WTC11 (cell line): ENCODE measurements at regions not wholly inside any gene's neighbourhood (a gene's known extent, or its start where the extent isn't known, plus 50 kb on each side); places are given as distances from the start of the nearest gene placed in this dataset.

ENCODE experiments used
- CBFB ChIP-seq: sonication (generic); formaldehyde crosslinking; IDR thresholded peaks from 2 replicates; pipeline ENCODE4 v1.8.1; 2022; ENCODE audit warnings: mild to moderate bottlenecking, low read depth, missing genetic modification reagents
- GRHL2 ChIP-seq: fragments of 250-450 bp; sonication (Bioruptor Pico); IDR thresholded peaks from 2 replicates; pipeline ENCODE4 v1.8.0; 2022; ENCODE audit warnings: mild to moderate bottlenecking, moderate library complexity; ENCODE audit not compliant: insufficient replicate concordance, severe bottlenecking
- MYBL2 ChIP-seq: sonication (generic); formaldehyde crosslinking; IDR thresholded peaks from 2 replicates; pipeline ENCODE4 v1.8.1; 2023; ENCODE audit warnings: mild to moderate bottlenecking, moderate library complexity, missing genetic modification reagents
- NFYB ChIP-seq: sonication (generic); formaldehyde crosslinking; conservative IDR thresholded peaks from 2 replicates; pipeline ENCODE4 v1.8.0; 2022; ENCODE audit warnings: low read depth, missing genetic modification reagents
- NR2C2 ChIP-seq: sonication (generic); formaldehyde crosslinking; IDR thresholded peaks from 2 replicates; pipeline ENCODE4 v1.8.0; 2022; ENCODE audit warnings: mild to moderate bottlenecking, missing genetic modification reagents
- RELA ChIP-seq: sonication (generic); formaldehyde crosslinking; IDR thresholded peaks from 2 replicates; pipeline ENCODE4 v1.8.1; 2022; ENCODE audit warnings: missing genetic modification reagents, mild to moderate bottlenecking, borderline replicate concordance
- ZBTB21 ChIP-seq: sonication (generic); formaldehyde crosslinking; IDR thresholded peaks from 2 replicates; pipeline ENCODE4 v1.8.1; 2023; ENCODE audit warnings: mild to moderate bottlenecking, missing genetic modification reagents, borderline replicate concordance
- TF ChIP-seq, protein P1 (sequence below): sonication (generic); formaldehyde crosslinking; IDR thresholded peaks from 2 replicates; pipeline ENCODE4 v1.8.0; 2022; ENCODE audit warnings: mild to moderate bottlenecking, missing genetic modification reagents
- TF ChIP-seq, protein P2 (sequence below): sonication (generic); formaldehyde crosslinking; IDR thresholded peaks from 2 replicates; pipeline ENCODE4 v1.8.0; 2022; ENCODE audit warnings: missing genetic modification reagents
- TF ChIP-seq, protein P3 (sequence below): sonication (generic); formaldehyde crosslinking; IDR thresholded peaks from 2 replicates; pipeline ENCODE4 v1.8.1; 2023; ENCODE audit warnings: mild to moderate bottlenecking, moderate library complexity, missing genetic modification reagents
- TF ChIP-seq, protein P4 (sequence below): fragments of 200-600 bp; IDR thresholded peaks from 2 replicates; pipeline ENCODE4 v1.8.0; 2022; ENCODE audit warnings: antibody characterized with exemption
- TF ChIP-seq, protein P5 (sequence below): sonication (generic); formaldehyde crosslinking; IDR thresholded peaks from 2 replicates; pipeline ENCODE4 v1.8.0; 2023; ENCODE audit warnings: missing genetic modification reagents

DNA sequence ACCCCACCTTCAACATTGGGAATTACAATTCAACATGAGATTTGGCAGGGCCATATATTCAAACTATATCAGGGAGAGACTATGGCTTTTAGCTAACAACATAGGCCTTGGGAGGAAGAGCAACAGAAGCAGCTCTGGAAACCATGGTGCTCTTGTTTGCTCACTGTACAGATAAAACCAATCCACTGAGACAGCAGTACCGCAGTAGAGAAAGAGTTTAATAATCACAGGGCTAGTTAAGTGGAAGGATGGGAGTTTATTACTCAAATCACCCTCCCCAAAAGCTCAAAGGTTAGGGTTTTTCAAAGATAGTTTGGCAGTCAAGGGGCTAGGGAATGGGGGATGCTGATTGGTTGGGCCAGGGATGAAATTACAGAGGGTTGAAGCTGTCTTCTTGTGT, 52.7 kb upstream of the CRHR1 start:
- TF ChIP-seq, protein P1, sequence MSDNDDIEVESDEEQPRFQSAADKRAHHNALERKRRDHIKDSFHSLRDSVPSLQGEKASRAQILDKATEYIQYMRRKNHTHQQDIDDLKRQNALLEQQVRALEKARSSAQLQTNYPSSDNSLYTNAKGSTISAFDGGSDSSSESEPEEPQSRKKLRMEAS (CRISPR knock-in tag): no peak
- TF ChIP-seq, protein P2, sequence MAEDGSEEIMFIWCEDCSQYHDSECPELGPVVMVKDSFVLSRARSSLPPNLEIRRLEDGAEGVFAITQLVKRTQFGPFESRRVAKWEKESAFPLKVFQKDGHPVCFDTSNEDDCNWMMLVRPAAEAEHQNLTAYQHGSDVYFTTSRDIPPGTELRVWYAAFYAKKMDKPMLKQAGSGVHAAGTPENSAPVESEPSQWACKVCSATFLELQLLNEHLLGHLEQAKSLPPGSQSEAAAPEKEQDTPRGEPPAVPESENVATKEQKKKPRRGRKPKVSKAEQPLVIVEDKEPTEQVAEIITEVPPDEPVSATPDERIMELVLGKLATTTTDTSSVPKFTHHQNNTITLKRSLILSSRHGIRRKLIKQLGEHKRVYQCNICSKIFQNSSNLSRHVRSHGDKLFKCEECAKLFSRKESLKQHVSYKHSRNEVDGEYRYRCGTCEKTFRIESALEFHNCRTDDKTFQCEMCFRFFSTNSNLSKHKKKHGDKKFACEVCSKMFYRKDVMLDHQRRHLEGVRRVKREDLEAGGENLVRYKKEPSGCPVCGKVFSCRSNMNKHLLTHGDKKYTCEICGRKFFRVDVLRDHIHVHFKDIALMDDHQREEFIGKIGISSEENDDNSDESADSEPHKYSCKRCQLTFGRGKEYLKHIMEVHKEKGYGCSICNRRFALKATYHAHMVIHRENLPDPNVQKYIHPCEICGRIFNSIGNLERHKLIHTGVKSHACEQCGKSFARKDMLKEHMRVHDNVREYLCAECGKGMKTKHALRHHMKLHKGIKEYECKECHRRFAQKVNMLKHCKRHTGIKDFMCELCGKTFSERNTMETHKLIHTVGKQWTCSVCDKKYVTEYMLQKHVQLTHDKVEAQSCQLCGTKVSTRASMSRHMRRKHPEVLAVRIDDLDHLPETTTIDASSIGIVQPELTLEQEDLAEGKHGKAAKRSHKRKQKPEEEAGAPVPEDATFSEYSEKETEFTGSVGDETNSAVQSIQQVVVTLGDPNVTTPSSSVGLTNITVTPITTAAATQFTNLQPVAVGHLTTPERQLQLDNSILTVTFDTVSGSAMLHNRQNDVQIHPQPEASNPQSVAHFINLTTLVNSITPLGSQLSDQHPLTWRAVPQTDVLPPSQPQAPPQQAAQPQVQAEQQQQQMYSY (CRISPR knock-in tag): no peak
- TF ChIP-seq GRHL2 (CRISPR knock-in tag): no peak
- no peak for TF ChIP-seq NFYB
- TF ChIP-seq ZBTB21 (CRISPR knock-in tag): no peak
- TF ChIP-seq RELA: no peak
- TF ChIP-seq NR2C2 (CRISPR knock-in tag): no peak
- TF ChIP-seq MYBL2: no peak
- TF ChIP-seq, protein P3, sequence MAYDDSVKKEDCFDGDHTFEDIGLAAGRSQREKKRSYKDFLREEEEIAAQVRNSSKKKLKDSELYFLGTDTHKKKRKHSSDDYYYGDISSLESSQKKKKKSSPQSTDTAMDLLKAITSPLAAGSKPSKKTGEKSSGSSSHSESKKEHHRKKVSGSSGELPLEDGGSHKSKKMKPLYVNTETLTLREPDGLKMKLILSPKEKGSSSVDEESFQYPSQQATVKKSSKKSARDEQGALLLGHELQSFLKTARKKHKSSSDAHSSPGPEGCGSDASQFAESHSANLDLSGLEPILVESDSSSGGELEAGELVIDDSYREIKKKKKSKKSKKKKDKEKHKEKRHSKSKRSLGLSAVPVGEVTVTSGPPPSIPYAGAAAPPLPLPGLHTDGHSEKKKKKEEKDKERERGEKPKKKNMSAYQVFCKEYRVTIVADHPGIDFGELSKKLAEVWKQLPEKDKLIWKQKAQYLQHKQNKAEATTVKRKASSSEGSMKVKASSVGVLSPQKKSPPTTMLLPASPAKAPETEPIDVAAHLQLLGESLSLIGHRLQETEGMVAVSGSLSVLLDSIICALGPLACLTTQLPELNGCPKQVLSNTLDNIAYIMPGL (CRISPR knock-in tag): no peak
- TF ChIP-seq, protein P4, sequence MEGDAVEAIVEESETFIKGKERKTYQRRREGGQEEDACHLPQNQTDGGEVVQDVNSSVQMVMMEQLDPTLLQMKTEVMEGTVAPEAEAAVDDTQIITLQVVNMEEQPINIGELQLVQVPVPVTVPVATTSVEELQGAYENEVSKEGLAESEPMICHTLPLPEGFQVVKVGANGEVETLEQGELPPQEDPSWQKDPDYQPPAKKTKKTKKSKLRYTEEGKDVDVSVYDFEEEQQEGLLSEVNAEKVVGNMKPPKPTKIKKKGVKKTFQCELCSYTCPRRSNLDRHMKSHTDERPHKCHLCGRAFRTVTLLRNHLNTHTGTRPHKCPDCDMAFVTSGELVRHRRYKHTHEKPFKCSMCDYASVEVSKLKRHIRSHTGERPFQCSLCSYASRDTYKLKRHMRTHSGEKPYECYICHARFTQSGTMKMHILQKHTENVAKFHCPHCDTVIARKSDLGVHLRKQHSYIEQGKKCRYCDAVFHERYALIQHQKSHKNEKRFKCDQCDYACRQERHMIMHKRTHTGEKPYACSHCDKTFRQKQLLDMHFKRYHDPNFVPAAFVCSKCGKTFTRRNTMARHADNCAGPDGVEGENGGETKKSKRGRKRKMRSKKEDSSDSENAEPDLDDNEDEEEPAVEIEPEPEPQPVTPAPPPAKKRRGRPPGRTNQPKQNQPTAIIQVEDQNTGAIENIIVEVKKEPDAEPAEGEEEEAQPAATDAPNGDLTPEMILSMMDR: no peak
- TF ChIP-seq, protein P5, sequence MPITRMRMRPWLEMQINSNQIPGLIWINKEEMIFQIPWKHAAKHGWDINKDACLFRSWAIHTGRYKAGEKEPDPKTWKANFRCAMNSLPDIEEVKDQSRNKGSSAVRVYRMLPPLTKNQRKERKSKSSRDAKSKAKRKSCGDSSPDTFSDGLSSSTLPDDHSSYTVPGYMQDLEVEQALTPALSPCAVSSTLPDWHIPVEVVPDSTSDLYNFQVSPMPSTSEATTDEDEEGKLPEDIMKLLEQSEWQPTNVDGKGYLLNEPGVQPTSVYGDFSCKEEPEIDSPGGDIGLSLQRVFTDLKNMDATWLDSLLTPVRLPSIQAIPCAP (CRISPR knock-in tag): no peak
- TF ChIP-seq CBFB (CRISPR knock-in tag): no peak
